Activated T-cell treated with anti-CD3 and anti-CD28 coated beads, Interleukin-2, amount 50 U/mL, for 24 hours (primary cell): ENCODE measurements at regions not wholly inside any gene's neighbourhood (a gene's known extent, or its start where the extent isn't known, plus 50 kb on each side); places are given as distances from the start of the nearest gene placed in this dataset.

ENCODE experiments used
- DNase-seq: peaks from one replicate; pipeline ENCODE4 v3.0.0-alpha.2; 2020
- H3K27ac Mint-ChIP-seq: 2 replicates; pipeline ENCODE4 v1.8.0; 2020; ENCODE audit warnings: mild to moderate bottlenecking, mixed read lengths
- H3K27me3 Mint-ChIP-seq: 2 replicates; pipeline ENCODE4 v1.8.0; 2020; ENCODE audit warnings: mixed read lengths
- H3K36me3 Mint-ChIP-seq: 2 replicates; pipeline ENCODE4 v1.8.0; 2020; ENCODE audit warnings: low read depth, mixed read lengths
- H3K4me1 Mint-ChIP-seq: 2 replicates; pipeline ENCODE4 v1.8.0; 2020; ENCODE audit warnings: low read depth, mixed read lengths
- H3K4me3 Mint-ChIP-seq: 2 replicates; pipeline ENCODE4 v1.8.0; 2020; ENCODE audit warnings: mild to moderate bottlenecking, moderate library complexity, mixed read lengths
- H3K9me3 Mint-ChIP-seq: 2 replicates; pipeline ENCODE4 v1.8.0; 2020; ENCODE audit warnings: mixed read lengths

DNA sequence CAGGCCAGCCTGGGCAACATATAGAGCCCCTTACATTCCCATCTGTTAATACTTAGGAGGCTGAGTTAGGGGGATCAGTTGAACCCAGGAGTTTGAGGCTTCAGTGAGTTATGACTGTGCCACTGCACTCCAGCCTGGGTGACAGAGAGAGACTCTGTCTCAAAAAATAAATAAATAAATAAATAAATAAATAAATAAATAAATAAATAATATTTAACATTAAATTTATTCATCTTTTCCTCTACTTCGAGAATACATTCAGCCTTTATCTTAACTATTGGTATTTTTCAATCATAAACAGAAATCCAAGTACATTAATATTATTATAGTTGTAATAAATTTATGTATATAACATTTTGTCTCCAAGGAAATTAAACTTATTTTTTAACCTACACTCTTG is 1227.7 kb upstream of the GJE1 start:
- H3K27ac Mint-ChIP-seq = no peak overlapping the region
- H3K27me3 Mint-ChIP-seq = peaks cover 5% of the 10 kb centered on the region
- H3K9me3 Mint-ChIP-seq = no peaks in the 10 kb centered on the region
- no peak for DNase-seq
- H3K4me3 Mint-ChIP-seq = no peak overlapping the region
- H3K36me3 Mint-ChIP-seq = no peaks in the 10 kb centered on the region
- H3K4me1 Mint-ChIP-seq = no peaks in the 10 kb centered on the region

DNA sequence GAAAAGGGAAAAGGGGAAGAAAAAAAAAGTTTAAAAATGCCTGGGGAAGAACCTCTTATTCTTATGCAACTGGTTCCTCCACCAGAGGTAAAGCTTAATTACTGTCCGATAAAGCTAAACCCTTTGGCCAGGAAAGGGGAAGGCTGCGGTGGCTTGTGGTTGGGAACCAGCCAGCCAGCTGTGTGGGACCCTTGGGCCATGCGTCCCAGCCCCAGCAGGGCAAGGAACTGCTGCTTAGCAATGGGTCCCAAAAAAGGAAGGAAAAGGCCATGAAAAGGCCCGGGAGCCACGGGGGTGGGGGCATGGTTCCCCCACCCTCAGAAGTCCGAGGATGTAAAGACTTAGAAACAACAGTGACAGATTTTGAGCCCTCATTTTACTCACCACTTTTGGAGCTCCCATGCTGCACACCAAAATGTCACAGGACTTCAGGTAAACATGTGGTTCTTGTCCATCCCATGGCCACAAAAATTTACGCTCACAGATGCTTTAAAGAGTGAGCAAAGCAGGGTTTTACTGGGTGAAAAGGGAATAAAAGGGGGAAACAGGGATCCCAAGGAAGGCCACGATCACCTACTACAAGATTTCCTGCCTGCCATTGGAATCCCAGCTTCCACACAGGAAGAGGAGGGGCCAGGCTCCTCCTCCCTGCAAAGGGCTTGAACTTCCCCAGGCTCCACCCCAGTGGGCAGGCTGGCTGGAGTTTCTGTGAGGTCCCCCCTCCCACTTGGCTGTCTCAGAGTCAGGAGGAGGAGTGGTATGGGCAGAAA is 1234.7 kb upstream of the GJE1 start:
- no peak overlapping the region for H3K4me3 Mint-ChIP-seq
- H3K36me3 Mint-ChIP-seq = no peaks in the 10 kb centered on the region
- H3K4me1 Mint-ChIP-seq = no peaks in the 10 kb centered on the region
- H3K27ac Mint-ChIP-seq = no peak overlapping the region
- no peak for DNase-seq
- H3K27me3 Mint-ChIP-seq = peaks cover 13% of the 10 kb centered on the region
- peaks cover 3% of the 10 kb centered on the region for H3K9me3 Mint-ChIP-seq

DNA sequence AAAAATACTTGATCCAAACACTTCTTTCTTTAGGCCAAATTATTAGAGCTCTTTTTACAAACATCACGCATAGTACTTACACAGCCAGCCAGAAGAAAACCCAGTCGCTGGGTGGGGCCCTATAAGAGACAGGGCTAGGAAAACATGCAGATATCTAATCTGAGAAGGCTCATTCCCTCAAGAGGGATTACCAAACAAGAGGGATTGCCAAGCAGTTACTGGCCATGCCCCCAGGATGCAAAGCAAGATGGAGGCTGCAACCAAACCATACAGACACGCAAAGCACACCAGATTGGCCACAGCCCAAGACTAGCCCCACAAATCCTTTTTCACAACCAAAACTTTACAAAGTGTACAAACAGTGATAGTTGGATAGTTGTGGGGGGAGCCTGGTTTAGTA is 1235.4 kb upstream of the GJE1 start:
- no peak for DNase-seq
- H3K4me1 Mint-ChIP-seq = no peaks in the 10 kb centered on the region
- peaks cover 16% of the 10 kb centered on the region for H3K27me3 Mint-ChIP-seq
- H3K27ac Mint-ChIP-seq = no peak overlapping the region
- H3K9me3 Mint-ChIP-seq = peaks cover 3% of the 10 kb centered on the region
- H3K4me3 Mint-ChIP-seq = no peak overlapping the region
- H3K36me3 Mint-ChIP-seq = no peaks in the 10 kb centered on the region

DNA sequence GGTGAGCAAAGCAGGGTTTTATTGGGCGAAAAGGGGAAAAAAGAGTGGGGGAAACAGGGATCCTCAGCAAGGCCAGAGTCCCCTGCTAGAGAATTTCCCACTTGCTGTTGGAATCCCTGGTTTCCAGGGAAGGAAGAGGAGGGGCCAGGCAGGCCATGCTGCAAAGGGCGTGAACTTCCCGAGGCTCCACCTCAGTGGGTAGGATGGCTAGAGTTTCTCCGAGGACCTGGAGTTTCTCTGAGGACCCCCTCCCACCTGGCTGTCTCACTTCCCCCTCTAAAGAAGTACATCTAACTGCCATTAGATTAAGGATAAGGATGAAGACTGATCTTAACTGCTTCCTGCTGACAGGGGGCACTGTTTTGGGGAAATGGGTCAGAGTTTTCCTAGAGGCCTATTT is 1239.3 kb upstream of the GJE1 start:
- Mint-ChIP-seq H3K4me1 (no peaks in the 10 kb centered on the region), H3K4me3 (no peak overlapping the region), H3K27me3 (peaks cover 17% of the 10 kb centered on the region), H3K36me3 (no peaks in the 10 kb centered on the region), H3K9me3 (peaks cover 3% of the 10 kb centered on the region), H3K27ac (no peak overlapping the region)
- no peak for DNase-seq

DNA sequence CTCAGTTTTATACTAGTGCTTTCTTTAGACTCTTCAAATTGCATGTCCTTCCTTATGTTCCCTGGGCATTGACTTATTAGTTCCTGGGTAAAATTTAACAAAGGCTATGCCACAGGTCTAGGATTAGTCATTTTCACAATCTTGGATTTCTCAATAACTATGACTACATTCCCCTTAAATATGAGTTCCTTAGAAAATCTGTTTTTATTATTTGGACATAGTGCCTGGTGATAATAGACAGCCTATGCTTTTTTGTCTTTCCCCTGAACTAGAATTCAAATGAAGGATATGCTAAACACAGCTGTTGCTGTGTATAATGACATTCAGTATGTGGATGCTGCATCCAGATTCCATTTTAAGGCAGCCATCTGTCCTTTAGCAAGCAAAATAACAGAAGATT is 1252.8 kb upstream of the GJE1 start:
- no peak overlapping the region for H3K4me3 Mint-ChIP-seq
- no peak for DNase-seq

DNA sequence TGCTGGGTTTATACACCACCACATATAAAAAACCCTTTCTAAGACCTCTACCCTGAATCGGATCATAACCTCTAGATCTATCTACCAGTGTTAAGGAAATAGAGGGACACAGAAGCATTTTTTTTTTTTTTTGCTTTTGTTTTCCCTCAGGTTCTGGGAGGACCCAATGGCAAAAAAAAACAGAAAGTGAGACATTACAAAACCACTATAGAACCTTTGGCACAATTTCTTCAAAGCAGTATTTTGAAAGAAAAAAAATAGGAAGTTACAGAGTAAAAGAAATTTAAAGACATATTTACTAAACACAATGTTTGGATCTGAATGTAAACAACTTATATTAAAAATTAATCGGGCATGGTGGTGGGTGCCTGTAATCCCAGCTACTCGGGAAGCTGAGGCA is 1258.7 kb upstream of the GJE1 start:
- Mint-ChIP-seq H3K9me3 (no peaks in the 10 kb centered on the region), H3K4me3 (no peak overlapping the region), H3K4me1 (no peaks in the 10 kb centered on the region), H3K27ac (no peak overlapping the region), H3K27me3 (no peaks in the 10 kb centered on the region), H3K36me3 (no peaks in the 10 kb centered on the region)
- no peak for DNase-seq

More for the DNA sequence above, 1252.8 kb upstream of the GJE1 start:
- H3K27ac Mint-ChIP-seq = no peak overlapping the region
- no peaks in the 10 kb centered on the region for H3K36me3 Mint-ChIP-seq
- no peaks in the 10 kb centered on the region for H3K27me3 Mint-ChIP-seq
- no peaks in the 10 kb centered on the region for H3K4me1 Mint-ChIP-seq
- H3K9me3 Mint-ChIP-seq = no peaks in the 10 kb centered on the region

DNA sequence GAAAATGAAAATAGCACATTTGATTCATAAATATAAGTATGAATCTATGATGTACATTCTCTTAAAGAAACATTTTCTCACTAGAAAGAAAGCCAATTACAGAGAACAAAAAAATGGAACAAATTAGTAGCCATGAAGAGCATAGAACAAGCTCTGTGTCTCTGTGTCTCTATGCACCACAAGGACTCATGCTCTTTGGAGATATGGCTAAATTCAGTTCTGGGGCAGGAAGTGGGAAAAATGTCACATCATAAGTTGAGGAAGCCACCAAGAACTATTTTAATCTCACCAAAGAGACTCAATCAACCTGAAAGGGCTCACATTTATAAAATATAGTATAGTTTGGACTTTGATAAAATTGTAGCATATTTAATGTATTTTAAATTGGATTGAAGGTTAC is 1259.8 kb upstream of the GJE1 start:
- Mint-ChIP-seq H3K4me1 (no peaks in the 10 kb centered on the region), H3K36me3 (no peaks in the 10 kb centered on the region), H3K9me3 (no peaks in the 10 kb centered on the region), H3K4me3 (no peak overlapping the region), H3K27ac (no peak overlapping the region), H3K27me3 (peaks cover 6% of the 10 kb centered on the region)
- no peak for DNase-seq

DNA sequence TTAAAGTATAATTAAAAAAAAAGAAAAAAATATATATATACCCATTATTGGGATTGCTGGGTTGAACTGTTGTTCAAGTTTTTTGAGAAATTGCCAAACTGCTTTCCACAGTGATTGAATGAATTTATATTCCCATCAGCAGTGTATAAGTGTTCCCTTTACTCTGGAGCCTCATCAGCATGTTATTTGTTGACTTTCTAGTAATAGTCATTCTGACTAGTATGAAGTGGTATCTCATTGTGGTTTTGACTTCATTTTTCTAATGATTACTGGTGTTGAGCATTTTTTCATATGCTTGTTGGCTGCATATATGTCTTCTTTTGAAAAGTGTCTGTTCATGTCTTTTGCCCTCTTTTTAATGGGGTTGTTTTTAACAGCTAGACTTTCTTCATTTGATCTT is 1260.8 kb upstream of the GJE1 start:
- H3K27ac Mint-ChIP-seq = no peak overlapping the region
- no peaks in the 10 kb centered on the region for H3K36me3 Mint-ChIP-seq
- H3K27me3 Mint-ChIP-seq = peaks cover 8% of the 10 kb centered on the region
- no peaks in the 10 kb centered on the region for H3K4me1 Mint-ChIP-seq
- no peak overlapping the region for H3K4me3 Mint-ChIP-seq
- H3K9me3 Mint-ChIP-seq = no peaks in the 10 kb centered on the region
- DNase-seq = no peak

DNA sequence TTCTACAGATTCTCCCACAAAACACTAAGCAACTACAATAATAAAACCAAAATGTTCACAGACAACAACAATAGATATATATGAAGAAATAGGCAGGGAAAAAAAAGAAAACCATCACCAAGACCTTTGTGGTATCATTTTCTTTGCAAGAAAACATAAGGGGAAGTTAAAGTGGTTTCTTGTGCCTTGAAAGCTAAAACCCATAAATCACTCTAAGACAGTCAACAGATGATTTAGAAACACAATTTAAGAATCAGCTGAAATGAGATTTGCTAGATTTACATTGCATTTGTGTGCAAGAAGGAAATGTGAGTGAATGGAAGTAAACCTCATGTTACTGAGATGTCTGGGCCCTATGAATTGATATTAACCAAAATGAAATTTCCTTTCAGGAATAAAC is 1265.4 kb upstream of the GJE1 start:
- Mint-ChIP-seq H3K4me3 (no peak overlapping the region), H3K36me3 (no peaks in the 10 kb centered on the region), H3K9me3 (no peaks in the 10 kb centered on the region), H3K4me1 (no peaks in the 10 kb centered on the region), H3K27ac (no peak overlapping the region), H3K27me3 (peaks cover 8% of the 10 kb centered on the region)
- DNase-seq = no peak

DNA sequence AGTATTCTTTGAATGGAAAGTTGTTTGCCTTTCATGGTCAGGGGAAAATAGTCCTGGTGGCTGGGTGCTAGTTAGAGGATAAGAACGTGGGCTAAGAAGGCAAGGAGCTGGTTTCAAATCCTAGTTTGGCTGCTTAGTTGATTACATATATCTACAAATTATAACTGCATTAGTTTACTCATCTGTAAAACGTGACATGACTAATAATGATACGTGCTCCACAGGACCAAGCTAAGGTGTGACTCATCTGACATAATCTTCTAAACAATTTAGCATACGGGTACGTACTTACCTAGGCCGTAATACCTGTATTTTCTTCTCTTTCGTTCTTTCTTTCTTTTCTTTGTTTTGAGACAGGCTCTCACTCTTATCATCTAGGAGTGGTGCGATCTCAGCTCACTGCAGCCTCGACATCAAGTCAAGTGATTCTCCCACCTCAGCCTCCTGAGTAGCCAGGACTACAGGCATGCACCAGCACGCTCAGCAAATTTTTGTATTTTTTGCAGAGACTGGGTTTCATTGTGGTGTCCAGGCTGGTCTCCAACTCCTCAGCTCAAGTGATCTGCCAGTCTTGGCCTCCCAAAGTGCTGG is 1274.2 kb upstream of the GJE1 start:
- no peaks in the 10 kb centered on the region for H3K9me3 Mint-ChIP-seq
- no peak overlapping the region for H3K4me3 Mint-ChIP-seq
- H3K4me1 Mint-ChIP-seq = no peaks in the 10 kb centered on the region
- DNase-seq = no peak
- no peak overlapping the region for H3K27ac Mint-ChIP-seq
- H3K36me3 Mint-ChIP-seq = no peaks in the 10 kb centered on the region
- H3K27me3 Mint-ChIP-seq = no peaks in the 10 kb centered on the region

DNA sequence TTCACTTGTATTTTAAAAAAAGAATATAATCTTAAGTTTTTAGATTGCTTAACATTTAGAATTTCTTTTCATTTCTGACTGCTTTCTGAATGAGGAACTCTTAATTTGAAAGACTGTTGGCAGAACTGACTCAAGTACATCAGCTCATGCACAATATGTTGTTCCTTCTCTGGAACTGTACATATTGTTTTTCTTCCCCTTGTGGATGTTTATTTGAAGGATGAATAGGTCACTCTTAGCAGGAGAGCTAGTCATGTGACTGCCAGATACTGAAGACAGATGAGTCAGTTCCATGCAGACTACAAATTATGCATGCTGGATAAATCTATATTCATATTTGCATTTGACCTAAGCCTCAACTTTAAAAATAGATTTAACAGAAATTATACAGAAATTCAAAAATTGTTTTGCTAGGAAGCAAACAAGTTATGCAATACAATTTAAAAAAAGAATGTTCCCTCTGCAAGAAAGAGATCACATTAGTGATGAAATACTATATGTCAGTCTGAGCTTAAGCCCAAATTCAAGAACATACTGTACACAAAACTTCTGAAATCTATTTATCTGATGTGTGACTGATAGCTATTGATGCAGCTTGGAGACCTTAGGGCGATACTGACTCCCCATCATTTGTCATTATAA is 1274.9 kb upstream of the GJE1 start:
- Mint-ChIP-seq H3K27me3 (no peaks in the 10 kb centered on the region), H3K9me3 (no peaks in the 10 kb centered on the region), H3K36me3 (no peaks in the 10 kb centered on the region), H3K4me3 (no peak overlapping the region), H3K27ac (no peak overlapping the region), H3K4me1 (no peaks in the 10 kb centered on the region)
- DNase-seq = no peak

DNA sequence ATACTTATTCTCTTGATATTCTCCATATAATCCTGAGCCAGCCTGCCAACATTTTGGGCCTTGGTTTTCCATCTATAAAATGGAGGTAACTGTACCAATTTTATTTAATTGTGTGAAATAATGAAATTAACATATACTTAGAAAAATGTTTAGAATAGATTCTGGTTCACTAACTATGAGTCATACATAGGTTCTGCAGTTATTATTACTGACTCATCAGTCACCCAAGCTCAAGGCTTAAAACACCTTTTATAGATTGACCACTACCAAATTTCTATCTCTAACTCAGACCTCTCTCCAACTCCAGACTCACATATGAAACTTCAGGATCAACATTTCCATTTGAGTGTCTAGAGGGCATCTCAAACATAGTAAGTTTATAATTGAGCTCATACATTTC is 1277.2 kb upstream of the GJE1 start:
- Mint-ChIP-seq H3K27me3 (no peaks in the 10 kb centered on the region), H3K27ac (no peak overlapping the region), H3K36me3 (no peaks in the 10 kb centered on the region), H3K4me1 (no peaks in the 10 kb centered on the region), H3K9me3 (no peaks in the 10 kb centered on the region), H3K4me3 (no peak overlapping the region)
- no peak for DNase-seq

DNA sequence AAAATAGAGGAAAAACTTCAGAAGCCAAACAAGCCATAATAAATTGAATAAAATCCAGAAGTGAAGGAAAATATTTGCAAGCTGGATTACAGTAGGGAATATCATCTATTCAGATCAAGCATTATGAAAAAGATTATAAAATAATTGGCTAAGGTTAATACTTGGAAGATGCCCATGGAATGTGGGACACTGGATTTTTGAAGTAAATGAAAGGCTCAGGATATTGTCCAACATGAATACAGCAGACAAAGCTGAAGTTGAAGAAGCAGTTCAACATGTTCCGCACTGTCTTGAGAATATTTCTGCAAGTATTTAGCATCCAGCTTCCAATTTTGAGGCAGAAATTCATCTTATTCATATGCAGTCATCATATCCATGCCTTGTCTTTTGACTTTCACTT is 1278.4 kb upstream of the GJE1 start:
- Mint-ChIP-seq H3K9me3 (no peaks in the 10 kb centered on the region), H3K36me3 (no peaks in the 10 kb centered on the region), H3K27me3 (no peaks in the 10 kb centered on the region), H3K27ac (no peak overlapping the region), H3K4me1 (no peaks in the 10 kb centered on the region), H3K4me3 (no peak overlapping the region)
- no peak for DNase-seq

DNA sequence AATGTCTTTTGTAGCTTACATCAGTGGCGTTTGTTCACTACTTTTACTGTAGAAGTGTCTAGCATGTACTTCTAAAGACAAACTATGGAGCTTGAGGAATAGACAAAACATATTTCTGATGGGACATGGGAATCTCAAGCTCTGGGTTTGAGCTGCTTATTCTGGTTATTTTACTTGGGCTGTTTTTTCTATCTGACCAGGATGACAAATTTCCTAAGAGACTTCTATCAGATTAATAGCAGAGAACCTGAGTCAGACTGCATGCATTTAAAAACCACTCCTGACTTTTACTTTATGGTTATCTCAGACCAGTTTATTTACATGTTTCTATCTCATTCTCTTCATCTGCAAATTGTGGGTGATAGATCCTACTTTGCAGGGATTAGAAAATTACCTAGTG is 1282.3 kb upstream of the GJE1 start:
- Mint-ChIP-seq H3K9me3 (no peaks in the 10 kb centered on the region), H3K27ac (no peak overlapping the region), H3K4me3 (no peak overlapping the region), H3K27me3 (no peaks in the 10 kb centered on the region), H3K4me1 (no peaks in the 10 kb centered on the region), H3K36me3 (no peaks in the 10 kb centered on the region)
- no peak for DNase-seq

DNA sequence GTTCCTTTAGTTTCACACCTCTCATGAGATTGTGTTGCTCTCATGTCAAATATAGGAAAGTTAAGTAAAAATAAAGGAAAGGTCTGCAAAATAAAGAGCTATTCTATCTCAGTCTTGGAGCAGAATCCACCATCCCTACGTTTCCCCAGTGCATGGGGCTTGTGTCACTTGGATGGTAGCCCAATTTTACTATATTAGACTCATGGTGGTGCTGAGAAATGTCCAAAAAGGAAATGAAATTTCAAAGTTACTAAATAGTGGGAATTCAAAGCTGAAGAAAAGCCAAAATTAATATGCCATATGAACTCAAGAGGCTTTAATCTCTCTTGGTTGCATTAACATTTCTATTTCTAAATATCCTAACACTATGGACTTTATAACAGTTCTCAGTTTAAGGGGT is 1283.3 kb upstream of the GJE1 start:
- no peaks in the 10 kb centered on the region for H3K27me3 Mint-ChIP-seq
- no peak for DNase-seq
- H3K4me3 Mint-ChIP-seq = no peak overlapping the region
- no peaks in the 10 kb centered on the region for H3K36me3 Mint-ChIP-seq
- no peak overlapping the region for H3K27ac Mint-ChIP-seq
- H3K4me1 Mint-ChIP-seq = no peaks in the 10 kb centered on the region
- no peaks in the 10 kb centered on the region for H3K9me3 Mint-ChIP-seq
